H1 (cell line): ENCODE measurements at regions not wholly inside any gene's neighbourhood (a gene's known extent, or its start where the extent isn't known, plus 50 kb on each side); places are given as distances from the start of the nearest gene placed in this dataset.

Experiments
- CTCF ChIA-PET: fragments of 300-600 bp; sonication (Branson Sonifier 250); formaldehyde crosslinking; loops from one replicate; lab custom pipeline; 2021; ENCODE audit not compliant: partially characterized antibody; lab: Charles Lee
- POLR2A ChIA-PET: fragments of 300-600 bp; sonication (Branson Sonifier 250); formaldehyde crosslinking; loops from one replicate; lab custom pipeline; 2021; ENCODE audit warnings: inconsistent platforms; ENCODE audit not compliant: partially characterized antibody; lab: Charles Lee
- DNase-seq, 2 experiments: peaks; one replicate each; pipeline versions ENCODE4 v3.0.0 to v3.0.0-alpha.2; 2010 to 2022; ENCODE audit warnings: low spot score in 2 of 2, low read depth in 1 of 2, mixed read lengths in 1 of 2
- FAIRE-seq: peaks from 2 replicates; lab custom pipeline; 2011; peaks lifted over from hg19 to GRCh38; lab: Jason Lieb, UNC
- H2AFZ ChIP-seq: 2 replicates; pipeline ENCODE4 v1.8.1; 2012; ENCODE audit warnings: low read length, inconsistent platforms
- H2AK5ac ChIP-seq: 2 replicates; pipeline ENCODE4 v1.6.1; 2013; ENCODE audit warnings: low read depth, low read length
- H2BK120ac ChIP-seq: replicated peaks from 2 replicates; pipeline ENCODE3; 2013; ENCODE audit warnings: low read depth, low read length, inconsistent platforms
- H2BK12ac ChIP-seq: 2 replicates; pipeline ENCODE4 v1.6.1; 2013; ENCODE audit warnings: low read depth, low read length
- H2BK15ac ChIP-seq: 2 replicates; pipeline ENCODE4 v1.6.1; 2013; ENCODE audit warnings: low read length
- H2BK20ac ChIP-seq: 2 replicates; pipeline ENCODE4 v1.6.1; 2013; ENCODE audit warnings: low read length
- H2BK5ac ChIP-seq: 2 replicates; pipeline ENCODE4 v1.6.1; 2013; ENCODE audit warnings: low read depth, low read length
- H3K14ac ChIP-seq: 2 replicates; pipeline ENCODE4 v1.6.1; 2013; ENCODE audit warnings: inconsistent platforms; ENCODE audit not compliant: insufficient read length
- H3K18ac ChIP-seq: 2 replicates; pipeline ENCODE4 v1.6.1; 2013; ENCODE audit warnings: low read length; ENCODE audit errors: extremely low read depth
- H3K23ac ChIP-seq: 2 replicates; pipeline ENCODE4 v1.6.1; 2013; ENCODE audit warnings: inconsistent platforms; ENCODE audit not compliant: insufficient read length
- H3K23me2 ChIP-seq: 2 replicates; pipeline ENCODE4 v1.6.1; 2013; ENCODE audit warnings: low read depth, low read length
- H3K27ac ChIP-seq: 2 replicates; pipeline ENCODE4 v1.6.1; 2011; ENCODE audit warnings: low read depth, low read length, inconsistent platforms
- H3K27me3 ChIP-seq, 4 experiments: replicated peaks in 1 of 4; 1 replicate in 1 of 4; 2 replicates in 3 of 4; pipeline versions ENCODE4 v1.6.1 to v1.8.1; 2011 to 2013; ENCODE audit warnings: low read length in 3 of 4, mild to moderate bottlenecking in 3 of 4, inconsistent platforms in 2 of 4, mixed read lengths in 2 of 4, moderate library complexity in 1 of 4; ENCODE audit not compliant: control insufficient read depth in 3 of 4, insufficient read depth in 3 of 4; ENCODE audit errors: extremely low read depth in 1 of 4
- H3K36me3 ChIP-seq, 4 experiments: 2 replicates each; pipeline versions ENCODE4 v1.6.1 to v1.8.1; 2011 to 2013; ENCODE audit warnings: mild to moderate bottlenecking in 4 of 4, low read length in 3 of 4, moderate library complexity in 2 of 4, control low read depth in 1 of 4, inconsistent platforms in 1 of 4; ENCODE audit not compliant: insufficient read depth in 4 of 4, control insufficient read depth in 2 of 4
- H3K4ac ChIP-seq: replicated peaks from 2 replicates; pipeline ENCODE3; 2013; ENCODE audit warnings: low read length, low read depth, mixed read lengths, inconsistent platforms; ENCODE audit not compliant: insufficient read length
- H3K4me1 ChIP-seq, 4 experiments: replicated peaks in 1 of 4; 1 replicate in 1 of 4; 2 replicates in 3 of 4; pipeline versions ENCODE4 v1.6.1 to v1.8.1; 2011 to 2013; ENCODE audit warnings: low read length in 3 of 4, inconsistent platforms in 2 of 4, mixed read lengths in 1 of 4; ENCODE audit not compliant: insufficient read depth in 4 of 4, control insufficient read depth in 3 of 4
- H3K4me2 ChIP-seq, 2 experiments: 2 replicates each; pipeline versions ENCODE4 v1.6.1 to v1.8.1; 2011 to 2013; ENCODE audit warnings: low read depth in 2 of 2, low read length in 2 of 2, control low read depth in 1 of 2, inconsistent platforms in 1 of 2, mild to moderate bottlenecking in 1 of 2; ENCODE audit not compliant: insufficient read depth in 1 of 2
- H3K4me3 ChIP-seq, 4 experiments: fragments of 200-600, 300-600 bp in 1 of 4; sonication (generic), shearing (Covaris generic), sonication (Bioruptor Twin) in 1 of 4; 2 replicates each; pipeline versions ENCODE4 v1.5.1 to v1.8.1; 2011 to 2016; ENCODE audit warnings: low read length in 4 of 4, low read depth in 3 of 4, control low read depth in 2 of 4, inconsistent platforms in 2 of 4, mild to moderate bottlenecking in 2 of 4, mixed read lengths in 1 of 4, moderate library complexity in 1 of 4; ENCODE audit not compliant: insufficient read depth in 2 of 4; ENCODE audit errors: extremely low read depth in 1 of 4
- H3K56ac ChIP-seq: replicated peaks from 2 replicates; pipeline ENCODE3; 2013; ENCODE audit warnings: low read depth, mild to moderate bottlenecking, mixed read lengths, low read length, inconsistent platforms; ENCODE audit not compliant: insufficient read length
- H3K79me1 ChIP-seq: 2 replicates; pipeline ENCODE4 v1.6.1; 2013; ENCODE audit warnings: low read depth, low read length, control low read depth
- H3K79me2 ChIP-seq, 2 experiments: 2 replicates each; pipeline versions ENCODE4 v1.6.1 to v1.8.1; 2012 to 2013; ENCODE audit warnings: low read length in 2 of 2, mild to moderate bottlenecking in 2 of 2, inconsistent platforms in 1 of 2; ENCODE audit not compliant: insufficient read depth in 2 of 2, control insufficient read depth in 1 of 2
- H3K9ac ChIP-seq, 4 experiments: replicated peaks in 1 of 4; 1 replicate in 1 of 4; 2 replicates in 3 of 4; pipeline versions ENCODE4 v1.6.1 to v1.8.1; 2011 to 2013; ENCODE audit warnings: low read depth in 3 of 4, low read length in 3 of 4, control low read depth in 2 of 4, mild to moderate bottlenecking in 2 of 4, moderate library complexity in 2 of 4, inconsistent platforms in 1 of 4; ENCODE audit errors: extremely low read depth in 1 of 4
- H3K9me3 ChIP-seq, 2 experiments: 2 replicates each; pipeline versions ENCODE4 v1.6.1 to v1.8.1; 2012 to 2013; ENCODE audit warnings: mild to moderate bottlenecking in 2 of 2, moderate library complexity in 2 of 2, control low read depth in 1 of 2, inconsistent platforms in 1 of 2, low read depth in 1 of 2, low read length in 1 of 2, mixed read lengths in 1 of 2; ENCODE audit not compliant: insufficient read depth in 2 of 2
- H4K20me1 ChIP-seq, 2 experiments: replicated peaks in 1 of 2; 2 replicates each; pipeline versions ENCODE3 to v1.8.1; 2011 to 2013; ENCODE audit warnings: inconsistent platforms in 2 of 2, low read length in 2 of 2, mild to moderate bottlenecking in 1 of 2; ENCODE audit not compliant: insufficient read depth in 2 of 2, control insufficient read depth in 1 of 2
- H4K5ac ChIP-seq: 2 replicates; pipeline ENCODE4 v1.6.1; 2013; ENCODE audit warnings: low read length, low read depth, mixed read lengths, inconsistent platforms; ENCODE audit not compliant: insufficient read length
- H4K8ac ChIP-seq: 2 replicates; pipeline ENCODE4 v1.8.0; 2013; ENCODE audit warnings: mild to moderate bottlenecking, moderate library complexity, low read length, inconsistent platforms; ENCODE audit not compliant: insufficient read depth; ENCODE audit errors: extremely low read depth
- H4K91ac ChIP-seq: replicated peaks from 2 replicates; pipeline ENCODE3; 2013; ENCODE audit warnings: low read length, mixed read lengths, inconsistent platforms; ENCODE audit not compliant: insufficient read length
- BACH1 ChIP-seq: IDR thresholded peaks from 2 replicates; pipeline ENCODE4 v1.6.1; 2012; ENCODE audit warnings: low read length, improper control_type of control experiment
- CBX5 ChIP-seq: fragments of 300-800, 300-1000 bp; sonication (generic); IDR thresholded peaks from 2 replicates; pipeline ENCODE4 v1.7.1; 2016; ENCODE audit warnings: antibody characterized with exemption, low read length, low read depth
- EGR1 ChIP-seq: IDR thresholded peaks from 2 replicates; pipeline ENCODE4 v1.6.1; 2011; ENCODE audit warnings: low read depth, low read length, borderline replicate concordance
- HDAC6 ChIP-seq: IDR thresholded peaks from one replicate; pipeline ENCODE4 v1.7.1; 2012; ENCODE audit warnings: low read depth, mild to moderate bottlenecking, inconsistent platforms, low read length, moderate library complexity
- KDM4A ChIP-seq: IDR thresholded peaks from one replicate; pipeline ENCODE4 v1.7.1; 2012; ENCODE audit warnings: low read depth, mild to moderate bottlenecking, moderate library complexity, low read length, inconsistent platforms; ENCODE audit not compliant: severe bottlenecking
- KDM5A ChIP-seq: fragments of 200-600 bp; IDR thresholded peaks from 2 replicates; pipeline ENCODE4 v1.7.1; 2012; ENCODE audit warnings: mild to moderate bottlenecking, low read length, inconsistent platforms, mixed read lengths
- PHF8 ChIP-seq: fragments of 200-600 bp; sonication (generic); conservative IDR thresholded peaks from 2 replicates; pipeline ENCODE4 v1.7.1; 2012; ENCODE audit warnings: low read depth, mild to moderate bottlenecking, inconsistent platforms, low read length, moderate library complexity
- POU5F1 ChIP-seq: IDR thresholded peaks from 2 replicates; pipeline ENCODE4 v1.6.1; 2011; ENCODE audit warnings: low read depth, mild to moderate bottlenecking, low read length, moderate library complexity
- SAP30 ChIP-seq: fragments of 300-600 bp; sonication (generic); IDR thresholded peaks from 2 replicates; pipeline ENCODE4 v1.7.1; 2012; ENCODE audit warnings: low read length, moderate library complexity, mild to moderate bottlenecking, inconsistent platforms; ENCODE audit not compliant: insufficient read depth, insufficient replicate concordance
- WGBS, 2 experiments: shearing (Covaris generic) in 1 of 2; methylation state at CpG; one replicate each; pipeline versions ENCODE4 v1.1.6 to v1.1.7; 2013 to 2015; ENCODE audit warnings: low lambda C conversion rate in 2 of 2, mixed read lengths in 2 of 2, inconsistent platforms in 1 of 2, low coverage in 1 of 2, missing lambda C conversion rate in 1 of 2; ENCODE audit not compliant: insufficient replicate concordance in 2 of 2, insufficient coverage in 1 of 2, insufficient read length in 1 of 2; ENCODE audit errors: extremely low coverage in 1 of 2, missing lambda C conversion rate in 1 of 2; 5-methylcytosine and 5-hydroxymethylcytosine counted together

- Histone ChIP-seq H2BK120ac (no peak overlapping the region), H3K79me2 (peaks cover 40 to 97% of the 10 kb centered on the region in 2 experiments), H3K9ac (no peak overlapping the region), H2BK12ac (no peak overlapping the region), H2BK15ac (no peak overlapping the region), H2AK5ac (no peak overlapping the region), H3K14ac (no peak overlapping the region), H3K4me2 (no peak overlapping the region), H3K4me3 (no peak overlapping the region), H3K18ac (no peak overlapping the region), H4K20me1 (peaks cover 5 to 19% of the 10 kb centered on the region in 2 experiments), H3K36me3 (no peaks in the 10 kb centered on the region), H3K9me3 (no peaks in the 10 kb centered on the region), H3K23me2 (peaks cover 3% of the 10 kb centered on the region; the same call in 1 of the 2 replicates), H2BK20ac (no peak overlapping the region), H4K5ac (no peak overlapping the region), H3K4ac (no peak overlapping the region), H2AFZ (no peak overlapping the region), H3K27me3 (no peaks in the 10 kb centered on the region), H3K79me1 (peaks cover 3% of the 10 kb centered on the region; the same call in 1 of the 2 replicates), H4K8ac (no peak overlapping the region), H3K27ac (no peak overlapping the region), H2BK5ac (no peak overlapping the region), H4K91ac (no peak overlapping the region), H3K4me1 (peaks cover 0 to 6% (median 4%) of the 10 kb centered on the region in 4 experiments; a peak in 5 of 7 replicates), H3K23ac (no peak overlapping the region), H3K56ac (no peak overlapping the region)
- 91% methylated on average over 2 of the region's 2 CpGs; no CpG with 5 or more reads in 1 of the 2 experiments for WGBS, 2 experiments
- ChIA-PET POLR2A (interaction anchor here (1.1 to 11.0 kb wide), 7 partner anchors 9 to 134 kb away, joined by 3 to 71 read pairs (median 5); no protein-coding TSS in a partner anchor), CTCF (interaction anchor here (0.7 to 1.4 kb wide), 6 partner anchors 10 to 1435 kb away, joined by 3 to 4 read pairs (median 4); no protein-coding TSS in a partner anchor)
- FAIRE-seq (no peak), DNase-seq (no peak)
- TF ChIP-seq HDAC6 (no peak), KDM5A (no peak), CBX5 (no peak), SAP30 (no peak), KDM4A (no peak), POU5F1 (no peak), PHF8 (no peak), EGR1 (no peak), BACH1 (no peak)
Observed at GRCh38 chr1:39113109-39113743, 87.1 kb downstream of the NDUFS5 start.
